ENCODE measurements at regions not wholly inside any gene's neighbourhood (a gene's known extent, or its start where the extent isn't known, plus 50 kb on each side); places are given as distances from the start of the nearest gene placed in this dataset.

DNA sequence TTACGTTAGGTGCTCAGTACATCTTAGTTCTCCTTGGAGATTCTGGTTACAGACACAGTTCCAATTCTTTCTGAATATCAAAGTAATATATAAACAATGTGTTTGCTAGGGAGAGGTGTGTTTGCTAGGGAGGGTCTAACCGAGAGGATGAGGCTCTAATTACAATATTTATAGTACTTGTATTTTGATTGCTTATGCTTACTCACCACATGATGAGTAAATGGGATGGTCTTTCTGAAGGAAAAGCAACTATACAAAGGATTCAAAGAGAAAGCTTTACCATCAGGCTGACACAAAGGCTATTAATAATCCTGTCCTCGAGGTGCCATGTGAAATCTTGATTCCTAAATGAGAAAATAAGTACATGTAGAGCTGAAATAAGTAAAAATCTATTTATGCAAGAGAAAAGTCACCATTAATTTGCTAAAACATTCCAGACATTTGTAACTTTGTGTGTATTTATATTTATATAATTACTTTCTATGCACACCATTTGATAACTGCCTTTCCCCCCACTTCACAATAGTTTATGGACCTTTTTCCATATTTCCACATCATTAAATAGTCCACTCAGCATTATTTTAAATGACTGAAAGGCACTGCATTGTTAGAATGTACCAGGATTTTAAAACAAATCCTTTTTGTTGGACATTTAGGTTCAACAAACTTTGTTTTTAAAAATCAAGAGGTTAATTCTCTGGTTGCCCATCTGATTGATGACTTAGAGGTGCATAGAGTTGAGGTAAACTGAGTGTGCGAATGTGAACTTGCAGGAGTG is 94.5 kb upstream of the FN1 start:
- TF ChIP-seq, protein P1, sequence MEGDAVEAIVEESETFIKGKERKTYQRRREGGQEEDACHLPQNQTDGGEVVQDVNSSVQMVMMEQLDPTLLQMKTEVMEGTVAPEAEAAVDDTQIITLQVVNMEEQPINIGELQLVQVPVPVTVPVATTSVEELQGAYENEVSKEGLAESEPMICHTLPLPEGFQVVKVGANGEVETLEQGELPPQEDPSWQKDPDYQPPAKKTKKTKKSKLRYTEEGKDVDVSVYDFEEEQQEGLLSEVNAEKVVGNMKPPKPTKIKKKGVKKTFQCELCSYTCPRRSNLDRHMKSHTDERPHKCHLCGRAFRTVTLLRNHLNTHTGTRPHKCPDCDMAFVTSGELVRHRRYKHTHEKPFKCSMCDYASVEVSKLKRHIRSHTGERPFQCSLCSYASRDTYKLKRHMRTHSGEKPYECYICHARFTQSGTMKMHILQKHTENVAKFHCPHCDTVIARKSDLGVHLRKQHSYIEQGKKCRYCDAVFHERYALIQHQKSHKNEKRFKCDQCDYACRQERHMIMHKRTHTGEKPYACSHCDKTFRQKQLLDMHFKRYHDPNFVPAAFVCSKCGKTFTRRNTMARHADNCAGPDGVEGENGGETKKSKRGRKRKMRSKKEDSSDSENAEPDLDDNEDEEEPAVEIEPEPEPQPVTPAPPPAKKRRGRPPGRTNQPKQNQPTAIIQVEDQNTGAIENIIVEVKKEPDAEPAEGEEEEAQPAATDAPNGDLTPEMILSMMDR (IDR thresholded peaks at IDR 0.05; ENCODE audit: low read depth, low read length): no peak
- no peak overlapping the region for H3K4me3 ChIP-seq (ENCODE audit: low read depth, low read length)

DNA sequence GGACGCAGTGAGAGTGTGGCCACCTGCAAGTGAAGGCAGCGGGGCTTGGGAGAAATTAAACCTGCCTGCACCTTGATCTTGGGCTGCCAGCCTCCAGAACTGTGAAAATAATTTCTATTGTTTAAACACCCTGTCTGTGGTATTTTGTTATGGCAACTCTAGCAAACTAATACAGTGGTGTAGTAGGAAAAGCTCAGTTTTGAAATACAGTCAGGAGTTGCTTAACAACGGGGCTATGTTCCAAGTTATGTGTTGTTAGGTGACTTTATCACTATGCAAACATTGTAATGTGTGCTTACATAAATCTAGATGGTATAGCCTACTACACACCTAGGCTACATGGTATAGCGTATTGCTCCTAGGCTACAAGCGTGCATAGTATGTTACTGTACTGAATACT is 93.4 kb upstream of the FN1 start:
- no peak overlapping the region for H3K4me3 ChIP-seq (ENCODE audit: low read depth, low read length)
- TF ChIP-seq, protein P1 (IDR thresholded peaks at IDR 0.05; ENCODE audit: low read depth, low read length): no peak

DNA sequence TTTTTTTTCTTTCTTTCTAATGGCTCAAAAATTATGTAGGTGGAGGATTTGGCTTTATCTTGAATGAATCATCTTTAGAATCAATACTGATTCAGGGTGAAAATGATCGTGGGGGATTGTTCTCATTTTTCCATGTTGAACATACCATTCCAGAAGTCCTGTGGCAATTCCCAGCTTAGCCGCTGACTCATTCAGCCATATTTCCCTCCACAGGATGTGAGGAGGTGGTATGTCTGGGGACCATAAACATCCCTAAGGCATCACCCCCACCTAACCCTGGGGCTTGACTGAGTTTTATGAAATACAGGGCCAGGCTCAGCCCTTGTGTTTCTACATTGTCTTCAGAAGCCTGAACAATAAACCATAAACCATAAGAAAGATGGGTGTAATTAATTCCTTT is 92.7 kb upstream of the FN1 start:
- no peak overlapping the region for H3K4me3 ChIP-seq (ENCODE audit: low read depth, low read length)
- TF ChIP-seq, protein P1 (IDR thresholded peaks at IDR 0.05; ENCODE audit: low read depth, low read length): no peak

DNA sequence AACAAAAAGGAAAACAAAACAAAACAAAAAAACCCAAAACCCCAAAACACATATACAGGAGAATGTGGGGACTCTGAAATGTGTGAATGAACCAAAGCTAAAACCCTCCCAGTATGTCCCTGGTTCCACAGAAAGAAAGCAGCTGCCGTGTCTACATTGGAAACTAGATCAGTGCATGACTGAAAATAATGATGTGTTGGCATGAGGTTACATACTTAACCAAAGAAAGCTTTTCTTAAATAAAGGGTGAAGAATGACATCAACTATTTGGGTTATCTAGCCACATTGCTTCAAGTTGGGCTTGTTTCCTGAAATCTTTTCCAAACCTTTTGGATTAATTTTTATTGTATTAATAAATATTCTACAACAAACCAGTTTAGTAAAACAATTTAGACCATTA is 91.9 kb upstream of the FN1 start:
- no peak overlapping the region for H3K4me3 ChIP-seq (ENCODE audit: low read depth, low read length)

DNA sequence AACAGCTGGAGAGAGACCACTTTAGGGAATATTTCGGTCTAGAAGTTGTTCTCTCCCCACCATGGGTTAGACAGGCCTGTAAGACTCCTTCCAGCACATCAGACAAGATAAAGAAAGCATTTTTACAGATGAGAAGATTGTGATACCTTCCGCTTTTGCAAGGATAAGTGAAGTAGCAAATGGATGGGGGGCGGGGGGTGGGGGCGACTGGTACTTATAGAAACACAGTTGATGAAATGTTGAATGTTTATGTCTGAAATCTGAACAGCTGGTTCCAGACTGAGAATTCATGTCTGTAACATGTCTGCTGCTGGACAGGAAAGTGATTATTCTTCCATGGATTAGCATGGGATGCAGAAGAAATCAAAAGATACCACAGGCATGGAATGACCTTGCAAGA is 90.5 kb upstream of the FN1 start:
- H3K4me3 ChIP-seq (ENCODE audit: low read depth, low read length): no peak overlapping the region
- TF ChIP-seq, protein P1 (IDR thresholded peaks at IDR 0.05; ENCODE audit: low read depth, low read length): no peak

More for the DNA sequence above, 91.9 kb upstream of the FN1 start:
- TF ChIP-seq, protein P1 (IDR thresholded peaks at IDR 0.05; ENCODE audit: low read depth, low read length): no peak

DNA sequence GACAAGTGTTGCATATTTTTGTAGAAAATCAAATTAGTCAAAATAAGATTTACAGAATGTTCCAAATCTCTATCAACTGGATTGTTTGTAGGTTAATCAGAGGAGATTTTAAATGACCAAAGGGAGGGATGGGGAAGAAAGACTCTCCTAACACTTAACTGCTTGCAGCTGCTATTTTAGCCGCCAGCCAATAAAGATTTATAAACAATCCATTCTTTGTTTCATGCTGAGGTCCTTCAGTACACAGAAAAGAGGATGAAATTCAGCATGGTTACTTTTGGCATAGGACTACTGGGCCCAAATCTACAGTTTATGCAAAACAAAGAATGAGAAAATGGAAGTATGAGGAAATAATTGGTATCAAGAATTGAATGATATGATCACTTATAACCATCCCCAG is 86.4 kb upstream of the FN1 start:
- TF ChIP-seq, protein P1 (IDR thresholded peaks at IDR 0.05; ENCODE audit: low read depth, low read length): no peak
- no peak overlapping the region for H3K4me3 ChIP-seq (ENCODE audit: low read depth, low read length)

DNA sequence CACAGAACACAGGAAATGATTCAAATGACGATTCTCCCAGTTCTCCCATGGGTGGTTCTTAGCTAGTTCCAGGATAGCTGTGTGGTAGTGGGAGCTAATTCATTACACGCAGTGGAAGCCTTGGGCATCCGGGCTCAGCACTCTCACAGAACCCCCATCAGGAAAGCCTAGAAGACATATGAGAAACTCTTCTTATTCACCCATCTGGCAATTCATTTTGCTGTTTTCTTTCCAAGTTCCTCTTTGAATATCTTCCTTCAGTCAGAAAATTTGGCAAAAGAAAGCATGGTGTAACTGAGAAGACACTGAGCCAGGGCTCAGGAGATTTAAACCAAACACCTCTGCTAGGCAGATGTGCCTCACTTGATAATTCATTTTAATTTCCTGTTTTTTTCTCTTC is 85.2 kb upstream of the FN1 start:
- TF ChIP-seq, protein P1 (IDR thresholded peaks at IDR 0.05; ENCODE audit: low read depth, low read length): no peak
- no peak overlapping the region for H3K4me3 ChIP-seq (ENCODE audit: low read depth, low read length)

All from WI38 (cell line).